Lower lobe of right lung (tissue), 2 donors: ENCODE measurements at regions not wholly inside any gene's neighbourhood (a gene's known extent, or its start where the extent isn't known, plus 50 kb on each side); places are given as distances from the start of the nearest gene placed in this dataset.

Experiments
- ATAC-seq, 2 donors: fragments of 200-7000 bp; cut with Tn5 transposase; one replicate each; pipeline ENCODE4 v1.9.1; 2020 to 2022; ENCODE audit warnings: mild to moderate bottlenecking in 2 of 2, moderate library complexity in 2 of 2
- DNase-seq: peaks from one replicate; pipeline ENCODE4 v3.0.0-alpha.2; 2020
- H3K27ac ChIP-seq: fragments of 200-600 bp; one replicate; pipeline ENCODE4 v1.8.0; 2022
- H3K27me3 ChIP-seq: fragments of 200-600 bp; one replicate; pipeline ENCODE4 v1.8.0; 2022; ENCODE audit warnings: low read depth
- H3K36me3 ChIP-seq: fragments of 200-600 bp; one replicate; pipeline ENCODE4 v1.8.0; 2022; ENCODE audit warnings: mild to moderate bottlenecking
- H3K4me1 ChIP-seq: fragments of 200-600 bp; one replicate; pipeline ENCODE4 v1.8.0; 2022
- H3K4me3 ChIP-seq: fragments of 200-600 bp; one replicate; pipeline ENCODE4 v1.8.0; 2022; ENCODE audit warnings: mild to moderate bottlenecking
- H3K9me3 ChIP-seq: fragments of 200-600 bp; one replicate; pipeline ENCODE4 v1.8.0; 2022
- intact Hi-C: fragments of 100-400 bp; cut with DNase I; formaldehyde crosslinking; loops from one replicate; pipeline ENCODE4 v1.11.0; 2022
- TF ChIP-seq, protein P1 (sequence below): fragments of 200-600 bp; IDR thresholded peaks from one replicate; pipeline ENCODE4 v1.8.0; 2022; ENCODE audit warnings: antibody characterized with exemption, mild to moderate bottlenecking
- donor health status: DM: no; HTN: yes; CAD: no; lungs with severe emphysema.

DNA sequence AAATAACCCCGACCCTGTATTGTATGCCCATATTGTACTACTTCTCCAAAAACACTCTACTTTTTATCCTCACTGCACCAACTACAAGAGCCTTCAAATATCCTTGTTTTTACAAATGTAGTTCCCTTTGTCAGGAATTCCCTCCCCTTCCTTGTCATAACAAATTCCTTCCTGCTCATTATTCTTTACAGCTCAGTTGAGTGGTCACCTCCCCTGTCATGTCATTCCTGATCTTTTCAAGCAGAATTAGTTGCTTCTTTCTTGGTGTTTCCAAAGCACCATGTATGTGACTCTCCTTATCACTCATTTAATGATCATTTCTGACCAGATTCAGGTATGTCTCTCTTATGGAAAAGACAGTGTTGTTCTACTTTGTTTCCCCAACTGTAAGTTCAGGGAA lies 194.2 kb upstream of the SMC2 start:
- no peaks in the 10 kb centered on the region for H3K36me3 ChIP-seq
- TF ChIP-seq, protein P1, sequence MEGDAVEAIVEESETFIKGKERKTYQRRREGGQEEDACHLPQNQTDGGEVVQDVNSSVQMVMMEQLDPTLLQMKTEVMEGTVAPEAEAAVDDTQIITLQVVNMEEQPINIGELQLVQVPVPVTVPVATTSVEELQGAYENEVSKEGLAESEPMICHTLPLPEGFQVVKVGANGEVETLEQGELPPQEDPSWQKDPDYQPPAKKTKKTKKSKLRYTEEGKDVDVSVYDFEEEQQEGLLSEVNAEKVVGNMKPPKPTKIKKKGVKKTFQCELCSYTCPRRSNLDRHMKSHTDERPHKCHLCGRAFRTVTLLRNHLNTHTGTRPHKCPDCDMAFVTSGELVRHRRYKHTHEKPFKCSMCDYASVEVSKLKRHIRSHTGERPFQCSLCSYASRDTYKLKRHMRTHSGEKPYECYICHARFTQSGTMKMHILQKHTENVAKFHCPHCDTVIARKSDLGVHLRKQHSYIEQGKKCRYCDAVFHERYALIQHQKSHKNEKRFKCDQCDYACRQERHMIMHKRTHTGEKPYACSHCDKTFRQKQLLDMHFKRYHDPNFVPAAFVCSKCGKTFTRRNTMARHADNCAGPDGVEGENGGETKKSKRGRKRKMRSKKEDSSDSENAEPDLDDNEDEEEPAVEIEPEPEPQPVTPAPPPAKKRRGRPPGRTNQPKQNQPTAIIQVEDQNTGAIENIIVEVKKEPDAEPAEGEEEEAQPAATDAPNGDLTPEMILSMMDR = no peak
- no peak overlapping the region for H3K27ac ChIP-seq
- no peaks in the 10 kb centered on the region for H3K27me3 ChIP-seq
- ATAC-seq (no peak), DNase-seq (no peak)
- H3K4me3 ChIP-seq = no peak overlapping the region
- H3K9me3 ChIP-seq = no peaks in the 10 kb centered on the region
- H3K4me1 ChIP-seq = no peaks in the 10 kb centered on the region
- intact Hi-C loops = no loop called here

DNA sequence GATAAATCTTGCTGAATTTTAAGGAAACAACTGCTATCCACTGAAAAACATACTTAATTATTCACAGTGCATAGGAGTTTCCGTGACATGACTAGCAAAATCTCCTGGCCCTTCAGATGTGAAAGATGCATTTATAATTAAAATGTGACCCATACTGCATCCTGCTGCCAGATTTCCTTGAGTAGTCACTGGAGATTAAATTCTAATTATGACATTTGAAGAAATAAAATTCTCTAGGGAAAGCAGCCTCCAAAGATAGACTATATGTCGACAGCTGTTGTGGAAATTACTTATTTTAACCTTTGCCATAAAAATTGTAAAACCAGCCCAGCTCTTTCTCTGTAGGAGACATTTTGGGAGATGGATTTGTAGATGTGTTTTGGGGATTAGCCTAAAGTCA lies 193.6 kb upstream of the SMC2 start:
- H3K4me3 ChIP-seq = no peak overlapping the region
- no peak overlapping the region for H3K27ac ChIP-seq
- no peaks in the 10 kb centered on the region for H3K27me3 ChIP-seq
- DNase-seq (no peak), ATAC-seq (no peak)
- no peaks in the 10 kb centered on the region for H3K36me3 ChIP-seq
- TF ChIP-seq, protein P1 = no peak
- intact Hi-C loops = no loop called here
- H3K9me3 ChIP-seq = no peaks in the 10 kb centered on the region
- H3K4me1 ChIP-seq = no peaks in the 10 kb centered on the region

DNA sequence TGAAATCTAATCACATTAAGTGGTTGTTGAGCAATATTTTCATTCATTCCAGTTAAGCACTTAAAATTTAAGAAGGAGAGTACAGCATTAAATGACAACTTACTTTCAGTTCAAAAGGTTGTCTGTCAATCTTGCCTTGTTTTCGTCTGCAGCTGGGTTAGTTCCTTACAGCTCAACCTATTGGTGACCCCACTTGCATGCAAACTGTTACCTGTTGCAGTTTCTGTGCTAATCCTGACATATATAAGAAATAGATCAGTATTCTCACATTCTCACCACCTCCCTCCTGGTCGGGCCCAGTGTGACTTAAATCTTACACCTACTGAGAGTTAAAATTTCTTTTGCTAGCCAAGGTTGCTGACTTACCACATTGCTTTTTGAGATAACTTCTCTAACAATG lies 191.8 kb upstream of the SMC2 start:
- Histone ChIP-seq H3K4me3 (no peak overlapping the region), H3K4me1 (no peaks in the 10 kb centered on the region), H3K36me3 (no peaks in the 10 kb centered on the region), H3K9me3 (no peaks in the 10 kb centered on the region), H3K27ac (no peak overlapping the region), H3K27me3 (no peaks in the 10 kb centered on the region)
- intact Hi-C loops = no loop called here
- ATAC-seq = no peak
- no peak for DNase-seq
- TF ChIP-seq, protein P1 = no peak

DNA sequence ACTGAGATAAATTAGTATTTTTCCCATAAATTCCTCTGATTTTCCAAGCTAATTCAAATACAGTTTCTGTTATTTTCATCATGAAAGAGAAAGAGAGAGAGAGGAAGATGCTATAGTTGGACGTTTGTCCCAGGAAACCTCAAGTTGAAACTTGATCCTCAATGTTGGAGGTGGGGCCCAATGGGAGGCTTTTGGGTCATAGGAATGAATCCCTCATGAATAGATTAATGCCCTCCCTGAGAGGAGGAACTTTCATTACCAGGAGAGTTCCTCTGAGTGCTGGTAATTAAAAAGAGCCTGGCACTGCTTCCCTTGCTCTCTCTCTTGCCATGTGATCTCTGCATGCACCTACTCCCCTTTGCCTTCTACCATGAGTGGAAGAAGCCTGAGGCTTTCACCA lies 189.9 kb upstream of the SMC2 start:
- DNase-seq (no peak), ATAC-seq (no peak)
- TF ChIP-seq, protein P1 = no peak
- Histone ChIP-seq H3K4me3 (no peak overlapping the region), H3K27ac (no peak overlapping the region), H3K36me3 (no peaks in the 10 kb centered on the region), H3K4me1 (no peaks in the 10 kb centered on the region), H3K27me3 (no peaks in the 10 kb centered on the region), H3K9me3 (no peaks in the 10 kb centered on the region)
- intact Hi-C loops = no loop called here

DNA sequence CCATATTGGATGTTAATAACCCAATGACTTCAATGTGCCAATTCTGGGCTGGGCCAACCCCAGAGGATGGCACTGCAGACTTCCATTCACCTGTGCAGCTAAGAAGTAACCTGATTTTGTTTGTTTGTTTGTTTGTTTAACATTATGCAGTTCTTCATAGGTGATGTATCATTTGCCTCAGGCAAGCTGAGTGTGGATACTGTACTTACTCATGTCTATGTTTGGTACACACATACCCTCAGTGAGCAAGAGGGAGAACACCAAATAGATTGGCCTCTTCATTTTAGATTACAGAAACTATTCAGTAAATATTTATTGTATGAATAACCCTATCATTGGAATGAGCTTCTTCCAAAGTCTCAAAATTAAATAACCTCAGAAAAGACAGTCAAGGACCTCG lies 180.2 kb upstream of the SMC2 start:
- no peak for DNase-seq
- TF ChIP-seq, protein P1 = no peak
- no peaks in the 10 kb centered on the region for H3K27me3 ChIP-seq
- no peak overlapping the region for H3K27ac ChIP-seq
- H3K4me3 ChIP-seq = no peak overlapping the region
- no peaks in the 10 kb centered on the region for H3K4me1 ChIP-seq
- H3K9me3 ChIP-seq = no peaks in the 10 kb centered on the region
- H3K36me3 ChIP-seq = no peaks in the 10 kb centered on the region
- ATAC-seq = no peak
- intact Hi-C loops = no loop called here

DNA sequence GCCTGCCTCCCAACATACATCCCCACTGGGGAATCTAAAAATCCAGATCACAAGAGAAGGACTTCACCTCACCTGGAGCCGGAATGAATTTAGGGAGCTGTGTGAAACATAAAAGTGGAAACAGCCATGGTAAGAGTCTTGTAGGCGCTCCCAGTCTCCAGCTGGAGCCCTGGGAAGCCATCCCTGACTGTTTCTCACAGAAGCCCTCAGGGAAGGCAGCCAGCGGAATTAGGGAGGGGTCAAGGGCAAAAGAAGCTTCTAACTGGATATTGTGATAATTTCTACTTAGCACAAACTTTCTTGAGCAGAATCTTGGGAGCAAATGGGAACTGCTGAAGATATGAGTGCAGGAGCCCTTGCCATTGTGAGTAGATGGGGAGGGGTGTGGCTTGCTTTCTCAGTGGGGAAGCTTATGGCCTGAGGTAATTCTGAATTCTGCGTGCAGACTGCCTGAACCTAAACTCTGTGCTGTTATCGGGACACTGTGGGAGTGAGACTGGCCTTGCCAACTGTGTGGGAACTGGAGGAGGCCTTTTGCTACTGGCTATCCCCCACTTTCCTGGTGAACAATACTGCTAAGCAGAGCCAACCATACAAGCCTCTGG lies 174.4 kb upstream of the SMC2 start:
- no peaks in the 10 kb centered on the region for H3K27me3 ChIP-seq
- intact Hi-C loops = no loop called here
- H3K4me3 ChIP-seq = no peak overlapping the region
- DNase-seq = no peak
- H3K36me3 ChIP-seq = no peaks in the 10 kb centered on the region
- TF ChIP-seq, protein P1 = no peak
- H3K27ac ChIP-seq = no peak overlapping the region
- no peaks in the 10 kb centered on the region for H3K4me1 ChIP-seq
- peak in 1 of 2 donors; percentile 19 for ATAC-seq
- H3K9me3 ChIP-seq = no peaks in the 10 kb centered on the region
